ENCODE measurements at regions not wholly inside any gene's neighbourhood (a gene's known extent, or its start where the extent isn't known, plus 50 kb on each side); places are given as distances from the start of the nearest gene placed in this dataset.
"Not testable (repeated sequence)": the region's sequence is repeated elsewhere in the genome, so short reads cannot be mapped to it uniquely, and the experiment has no call there.

DNA sequence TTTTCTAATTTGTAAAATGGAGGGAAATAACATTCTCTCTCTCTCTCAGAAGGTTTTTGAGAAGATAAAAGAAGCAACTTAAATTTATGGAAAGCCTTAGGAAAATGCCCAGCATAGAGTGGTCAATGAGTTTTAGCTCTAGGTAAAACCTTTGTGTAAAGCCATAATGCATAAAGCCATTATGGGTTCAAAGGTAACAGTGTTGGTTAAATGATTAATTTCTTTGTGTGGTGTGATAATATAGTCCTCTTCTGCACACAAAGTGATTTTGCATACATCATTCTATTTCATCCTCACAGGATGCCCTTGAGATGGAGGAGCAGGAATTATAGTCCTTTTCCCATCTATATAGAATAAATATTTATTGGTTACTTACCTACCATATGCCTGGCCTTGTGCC lies 602.9 kb downstream of the CSNK1G3 start:
- no peak for DNase-seq (ENCODE audit: low spot score)

DNA sequence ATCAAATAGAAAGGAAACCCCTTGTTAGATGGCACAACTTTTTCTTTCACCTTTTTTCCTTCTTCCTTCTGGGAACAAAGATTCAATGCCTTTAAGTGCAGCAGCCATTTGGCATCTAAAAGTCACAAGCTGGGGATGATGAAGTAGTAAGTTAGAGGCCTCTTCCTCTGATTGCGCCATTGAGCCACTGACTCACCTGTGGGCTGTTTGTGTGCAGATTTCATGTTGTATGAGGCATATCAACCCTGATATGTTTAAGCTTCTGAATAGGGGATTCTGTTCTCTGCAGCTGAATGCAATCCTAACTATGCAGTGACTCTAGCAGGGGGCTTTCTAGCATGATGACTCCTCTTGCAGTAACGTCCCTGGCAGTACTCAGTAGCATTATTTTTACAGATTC lies 599.9 kb downstream of the CSNK1G3 start:
- DNase-seq (ENCODE audit: low spot score) = no peak

- no peak for DNase-seq (ENCODE audit: low spot score)
These were observed 599.0 kb downstream of the CSNK1G3 start for GRCh38 chr5:124110942-124111341.

DNA sequence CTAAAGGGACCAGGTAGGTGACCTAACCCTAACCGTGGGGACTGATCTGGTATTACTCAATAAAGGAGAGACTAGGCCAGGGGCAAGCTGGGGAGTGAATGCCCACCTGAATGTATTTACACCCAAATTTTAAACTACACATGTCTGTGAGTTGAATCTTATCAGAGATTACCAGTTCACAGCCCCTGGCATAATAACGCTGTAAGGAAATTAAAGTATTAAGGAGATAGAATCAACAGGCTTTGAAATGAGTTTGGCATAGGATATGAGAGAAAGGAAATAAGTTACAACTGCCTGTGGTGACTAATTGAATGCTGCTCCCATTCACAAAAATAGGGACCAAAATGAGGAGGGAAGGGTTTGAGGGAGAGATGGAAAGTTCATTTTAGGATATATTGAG lies 593.3 kb downstream of the CSNK1G3 start:
- no peak for DNase-seq (ENCODE audit: low spot score)

DNA sequence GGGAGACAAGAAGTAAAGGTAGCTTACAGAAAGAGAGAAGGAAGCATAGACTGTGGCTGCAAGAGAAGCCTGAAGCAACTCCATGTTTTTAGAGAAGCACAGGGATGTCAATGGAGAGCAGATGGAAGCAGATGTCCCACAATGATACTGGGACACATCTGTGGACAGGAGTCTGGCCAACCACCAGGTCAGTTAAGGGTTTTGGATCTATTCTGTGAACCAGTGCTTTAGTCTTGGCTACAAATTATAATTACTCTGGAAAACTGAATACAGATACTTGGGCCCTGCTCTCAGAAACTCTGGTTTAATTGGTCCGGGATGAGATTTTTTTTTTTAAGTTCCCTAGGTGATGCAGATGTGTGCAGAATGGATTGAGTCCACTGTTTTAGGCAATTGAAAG lies 592.8 kb downstream of the CSNK1G3 start:
- DNase-seq (ENCODE audit: low spot score) = no peak

- DNase-seq (ENCODE audit: low spot score) = no peak
These were observed 592.4 kb downstream of the CSNK1G3 start for GRCh38 chr5:124104344-124104743.

GRCh38 chr5:124103671-124104070 lies 591.7 kb downstream of the CSNK1G3 start:
- DNase-seq (ENCODE audit: low spot score) = no peak

DNA sequence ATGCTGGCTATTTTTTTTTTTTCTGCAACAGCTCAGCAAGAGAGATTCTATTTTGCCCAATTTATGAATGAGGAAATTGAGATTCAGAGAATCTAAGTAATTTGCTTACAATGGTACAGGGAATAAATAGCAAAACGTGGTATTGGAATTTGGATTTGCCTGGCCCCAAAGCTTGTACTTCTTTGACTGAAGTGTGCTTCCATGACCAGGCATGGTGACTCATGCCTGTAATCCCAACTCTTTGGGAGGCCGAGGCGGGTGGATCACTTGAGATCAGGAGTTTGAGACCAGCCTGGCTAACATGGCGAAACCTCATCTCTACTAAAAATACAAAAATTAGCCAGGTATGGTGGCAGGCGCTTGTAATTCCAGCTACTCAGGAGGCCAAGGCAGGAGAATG lies 591.1 kb downstream of the CSNK1G3 start:
- DNase-seq (ENCODE audit: low spot score) = not testable (repeated sequence)

DNA sequence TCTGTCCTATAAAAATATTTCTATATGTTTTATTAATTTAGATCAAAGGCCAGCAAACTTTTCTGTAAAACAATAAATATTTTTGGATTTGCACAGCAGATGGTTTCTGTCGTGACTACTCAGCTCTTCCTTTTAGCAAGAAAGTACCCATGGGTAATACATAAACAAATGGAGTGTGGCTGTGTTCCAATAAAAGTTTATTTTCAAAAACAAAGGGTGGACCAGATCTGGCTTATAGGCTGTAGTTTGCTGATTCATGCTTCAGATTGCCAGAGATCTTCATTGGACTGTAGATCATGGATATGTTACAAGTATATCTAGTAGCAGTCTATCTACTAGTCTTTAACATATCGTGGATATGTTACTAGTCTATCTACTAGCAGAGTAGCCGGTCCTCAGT lies 590.5 kb downstream of the CSNK1G3 start:
- DNase-seq (ENCODE audit: low spot score) = no peak

- DNase-seq (ENCODE audit: low spot score) = no peak
These were observed 581.7 kb downstream of the CSNK1G3 start for GRCh38 chr5:124093658-124094057.

- DNase-seq (ENCODE audit: low spot score) = no peak
These were observed 578.1 kb downstream of the CSNK1G3 start for GRCh38 chr5:124090115-124090514.

DNA sequence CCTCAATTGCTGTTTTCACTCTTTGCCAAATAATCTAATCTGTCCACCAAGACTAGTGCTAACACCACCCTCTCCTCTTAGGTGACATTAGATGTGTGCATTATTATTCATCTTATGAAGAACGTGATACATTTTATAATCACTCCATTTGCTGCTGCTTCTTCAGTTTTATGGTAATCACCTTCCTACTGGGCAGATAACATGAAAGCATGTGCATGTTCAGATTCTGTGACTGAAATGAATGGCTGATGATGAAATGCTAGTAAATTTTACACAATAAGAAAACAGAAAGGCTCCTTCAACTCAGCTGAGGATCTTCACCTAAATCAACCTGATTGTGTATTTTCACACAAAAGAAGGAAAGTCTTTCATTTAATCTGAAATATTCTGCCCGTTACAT lies 577.6 kb downstream of the CSNK1G3 start:
- DNase-seq (ENCODE audit: low spot score) = no peak

- DNase-seq (ENCODE audit: low spot score) = no peak
These were observed 576.5 kb downstream of the CSNK1G3 start for GRCh38 chr5:124088289-124089032.

DNA sequence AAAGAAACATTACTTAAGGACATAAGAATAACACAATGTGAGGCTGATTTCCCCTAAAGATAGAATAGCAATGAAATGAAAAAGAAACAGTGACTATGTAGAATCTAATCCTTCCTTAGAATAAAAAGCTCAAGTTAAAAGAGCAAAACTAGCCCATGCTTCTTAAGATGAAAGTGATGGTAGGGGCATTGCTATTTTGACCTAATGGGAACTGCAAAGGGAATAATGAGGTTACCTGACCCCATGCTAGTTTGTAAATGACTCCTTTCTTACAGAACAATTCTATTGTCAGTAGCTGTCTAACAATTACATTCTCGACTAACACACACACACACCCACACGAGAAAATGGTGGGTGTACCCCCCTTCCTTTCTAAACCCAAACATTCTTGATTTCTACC lies 575.8 kb downstream of the CSNK1G3 start:
- DNase-seq (ENCODE audit: low spot score) = no peak

DNA sequence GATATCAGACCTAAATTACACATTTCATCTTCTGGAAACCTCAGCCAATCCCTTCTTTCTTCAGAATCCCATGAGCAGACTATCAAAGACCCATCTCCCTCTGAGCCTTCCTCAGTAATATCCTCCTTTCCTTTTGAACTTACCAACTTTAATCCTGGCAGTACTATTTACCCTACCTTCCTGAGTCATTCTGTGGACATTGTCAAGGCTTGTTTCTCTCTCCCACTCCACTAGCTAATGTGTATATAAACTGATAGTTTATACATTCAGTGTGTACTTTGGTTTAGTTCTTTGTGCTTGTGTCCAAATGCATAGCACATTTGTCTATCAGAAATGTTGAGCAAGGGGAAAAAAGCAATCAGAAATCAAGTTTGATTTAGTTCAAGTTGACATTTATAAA lies 568.3 kb downstream of the CSNK1G3 start:
- DNase-seq (ENCODE audit: low spot score) = no peak

GRCh38 chr5:124079062-124079461 lies 567.1 kb downstream of the CSNK1G3 start:
- no peak for DNase-seq (ENCODE audit: low spot score)

DNA sequence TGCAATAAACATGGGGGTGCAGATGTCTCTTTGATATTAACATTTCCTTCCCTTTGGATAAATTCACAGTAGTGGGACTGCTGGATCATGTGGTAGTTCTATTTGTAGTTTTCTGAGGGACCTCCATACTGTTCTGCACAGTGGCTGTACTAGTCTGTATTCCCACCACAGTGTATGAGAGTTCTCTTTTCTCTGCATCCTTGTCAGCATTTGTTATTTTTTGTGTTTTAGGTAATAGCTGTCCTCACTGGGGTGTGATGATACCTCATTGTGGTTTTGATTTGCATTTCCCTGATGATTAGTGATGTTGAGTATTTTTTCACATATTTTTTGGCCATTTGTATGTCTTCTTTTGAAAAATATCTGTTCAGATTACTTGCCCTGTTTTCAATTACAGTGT lies 562.5 kb downstream of the CSNK1G3 start:
- DNase-seq (ENCODE audit: low spot score) = no peak

DNA sequence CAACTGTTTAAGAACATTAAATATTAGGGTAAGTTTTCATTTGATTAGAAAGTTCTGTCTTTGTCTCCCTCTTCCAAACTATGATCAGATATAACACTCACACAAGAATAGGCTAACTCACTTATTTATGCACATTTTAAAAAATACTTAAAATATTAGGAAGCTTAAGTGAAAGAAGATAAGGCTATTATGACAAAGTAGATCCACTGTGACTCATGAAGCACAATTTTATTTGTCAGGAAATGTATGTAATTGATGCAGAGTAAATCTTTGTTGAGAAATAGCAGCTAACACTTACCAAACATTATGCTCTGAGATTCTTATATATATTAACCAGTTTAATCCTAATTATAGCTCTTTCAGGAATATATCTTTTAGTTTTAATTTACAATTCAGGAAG lies 560.6 kb downstream of the CSNK1G3 start:
- no peak for DNase-seq (ENCODE audit: low spot score)

GRCh38 chr5:124071039-124071438 lies 559.1 kb downstream of the CSNK1G3 start:
- no peak for DNase-seq (ENCODE audit: low spot score)

GRCh38 chr5:124065508-124065907 lies 553.5 kb downstream of the CSNK1G3 start:
- no peak for DNase-seq (ENCODE audit: low spot score)

DNA sequence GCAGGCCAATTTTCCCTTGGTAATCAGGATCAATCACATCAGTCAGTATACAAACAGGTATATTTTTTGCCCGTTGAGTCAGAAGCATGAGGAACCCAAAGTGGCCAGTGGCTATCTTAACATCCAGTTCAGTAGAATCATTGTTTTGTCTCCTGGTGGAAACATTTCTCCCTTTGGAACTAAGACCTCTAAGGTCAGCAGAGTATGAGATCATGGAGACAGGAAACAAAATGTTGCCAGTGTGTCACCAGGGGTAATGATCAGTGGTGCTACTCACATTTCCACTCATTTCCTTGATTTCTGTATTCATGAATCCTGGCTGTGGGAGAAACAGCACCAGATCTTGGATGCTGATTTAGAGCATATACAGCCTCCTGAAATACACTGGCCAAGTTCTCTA lies 553.0 kb downstream of the CSNK1G3 start:
- DNase-seq (ENCODE audit: low spot score) = no peak

DNA sequence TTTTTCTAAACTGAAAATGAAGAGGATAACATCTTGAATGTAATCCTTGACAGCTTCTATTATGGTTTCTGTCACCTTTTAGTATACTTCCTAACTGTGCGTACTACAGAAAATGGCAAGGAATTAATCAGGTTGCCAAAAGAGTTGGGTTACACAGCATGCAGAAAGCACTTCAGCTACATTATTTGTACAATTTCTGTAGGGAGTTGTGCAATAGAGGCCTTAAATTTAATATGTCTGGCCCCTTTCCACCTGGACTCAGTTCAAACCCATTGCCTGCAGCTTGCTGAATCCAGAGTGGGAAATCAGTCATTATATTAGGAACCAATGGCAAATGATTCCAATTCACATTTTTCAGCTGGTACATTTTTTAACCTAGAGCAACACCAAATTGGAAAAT lies 549.7 kb downstream of the CSNK1G3 start:
- no peak for DNase-seq (ENCODE audit: low spot score)

- no peak for DNase-seq (ENCODE audit: low spot score)
These were observed 549.1 kb downstream of the CSNK1G3 start for GRCh38 chr5:124061068-124061430.

DNA sequence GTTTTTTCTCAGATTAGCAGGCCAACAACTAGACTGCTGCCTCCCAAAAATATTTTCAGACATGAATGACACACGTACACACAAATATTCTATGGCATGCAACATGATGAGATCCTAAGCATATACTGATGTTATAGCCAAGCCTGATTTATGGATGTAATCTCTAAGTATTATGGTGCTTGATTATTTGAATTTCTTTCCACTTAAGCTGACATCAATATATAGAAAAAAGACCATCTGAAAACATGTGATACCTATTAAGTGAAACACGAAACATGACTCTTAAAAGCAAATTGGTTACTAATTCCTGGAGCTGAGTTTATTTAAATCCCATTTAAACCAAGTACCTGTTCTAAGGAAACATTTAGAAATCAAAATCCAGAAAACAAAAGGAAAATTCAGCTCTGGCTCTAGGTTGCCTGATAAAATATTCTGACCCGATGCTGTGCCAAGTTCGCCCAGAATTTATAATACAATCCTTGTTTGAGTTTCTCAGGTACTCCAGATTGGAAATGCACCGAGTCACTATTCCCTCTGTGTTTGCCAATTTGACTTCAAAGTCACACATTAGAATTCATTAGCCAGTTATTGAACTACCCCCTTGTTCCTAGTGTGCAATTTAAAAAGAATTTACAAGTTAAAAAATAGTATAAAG lies 548.6 kb downstream of the CSNK1G3 start:
- DNase-seq (ENCODE audit: low spot score) = no peak

Measured in AG08396 (cell line).